CD4-positive, alpha-beta T cell treated with Interleukin-6 for 4 hours (primary cell): ENCODE measurements at regions not wholly inside any gene's neighbourhood (a gene's known extent, or its start where the extent isn't known, plus 50 kb on each side); places are given as distances from the start of the nearest gene placed in this dataset.
"Not testable (repeated sequence)": the region's sequence is repeated elsewhere in the genome, so short reads cannot be mapped to it uniquely, and the experiment has no call there.

Source experiments
- DNase-seq: peaks from one replicate; pipeline ENCODE4 v3.0.0-alpha.2; 2020; ENCODE audit warnings: mixed read lengths

DNA sequence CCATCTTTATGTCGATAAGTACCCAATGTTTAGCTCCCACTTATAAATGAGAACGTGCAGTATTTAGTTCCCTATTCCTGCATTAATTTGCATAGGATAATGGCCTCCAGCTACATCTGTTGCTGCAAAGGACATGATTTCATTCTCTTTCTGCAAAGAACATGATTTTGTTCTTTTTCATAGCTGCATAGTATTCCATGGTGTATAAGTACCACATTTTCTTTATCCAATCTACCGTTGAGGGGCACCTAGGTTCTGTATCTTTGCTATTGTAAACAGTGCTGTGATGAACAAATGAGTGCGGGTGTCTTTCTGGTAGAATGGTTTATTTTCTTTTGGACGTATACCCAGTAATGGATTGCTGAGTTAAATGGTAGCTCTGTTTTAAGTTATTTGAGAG lies 63.0 kb downstream of the HLX start:
- DNase-seq = no peak

DNA sequence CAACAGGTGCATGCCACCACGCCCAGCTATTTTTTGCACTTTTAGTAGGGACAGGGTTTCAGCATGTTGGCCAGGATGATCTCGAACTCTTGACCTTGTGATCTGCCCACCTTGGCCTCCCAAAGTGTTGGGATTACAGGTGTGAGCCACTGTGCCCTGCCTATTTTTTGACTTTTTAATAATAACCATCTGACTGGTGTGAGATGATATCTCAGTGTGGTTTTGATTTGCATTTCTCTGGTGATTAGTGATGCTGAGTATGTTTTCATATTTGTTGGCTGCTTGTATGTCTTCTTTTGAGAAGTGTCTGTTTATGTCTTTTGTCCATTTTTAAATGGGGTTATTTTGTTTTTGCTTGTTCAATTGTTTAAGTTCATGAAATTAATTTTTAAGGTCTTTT lies 63.7 kb downstream of the HLX start:
- not testable (repeated sequence) for DNase-seq

DNA sequence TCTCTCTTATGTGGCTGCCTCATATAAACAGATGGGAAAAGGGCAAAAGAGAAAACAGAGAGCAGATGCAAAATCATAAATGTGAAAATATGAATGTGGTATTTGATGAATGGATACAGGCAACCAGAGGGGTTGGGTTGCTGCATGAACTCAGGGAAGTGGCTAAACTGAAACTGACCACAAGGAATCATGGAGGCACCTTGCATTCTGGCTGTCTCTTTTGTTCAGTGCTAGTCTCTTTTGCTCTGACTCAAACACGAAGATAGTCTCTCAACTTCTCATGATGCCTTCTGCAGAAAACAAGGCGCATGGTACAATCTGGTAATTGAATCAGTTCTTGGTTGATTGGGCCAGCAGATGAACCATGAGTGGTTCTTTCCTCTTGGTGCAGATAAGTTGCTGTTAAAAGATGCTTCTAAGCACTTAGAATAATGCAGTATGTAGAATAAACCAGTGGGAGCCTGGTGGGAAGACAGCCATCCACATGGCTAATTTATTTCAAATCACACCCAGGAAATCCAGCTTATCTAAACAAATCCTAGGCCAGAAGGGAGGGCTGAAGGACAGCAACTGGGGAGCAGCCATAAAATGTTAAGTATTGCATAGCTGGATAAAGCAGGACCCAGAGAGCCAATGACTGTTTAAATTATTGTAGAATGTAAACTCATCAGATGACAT lies 64.2 kb downstream of the HLX start:
- DNase-seq = no peak

DNA sequence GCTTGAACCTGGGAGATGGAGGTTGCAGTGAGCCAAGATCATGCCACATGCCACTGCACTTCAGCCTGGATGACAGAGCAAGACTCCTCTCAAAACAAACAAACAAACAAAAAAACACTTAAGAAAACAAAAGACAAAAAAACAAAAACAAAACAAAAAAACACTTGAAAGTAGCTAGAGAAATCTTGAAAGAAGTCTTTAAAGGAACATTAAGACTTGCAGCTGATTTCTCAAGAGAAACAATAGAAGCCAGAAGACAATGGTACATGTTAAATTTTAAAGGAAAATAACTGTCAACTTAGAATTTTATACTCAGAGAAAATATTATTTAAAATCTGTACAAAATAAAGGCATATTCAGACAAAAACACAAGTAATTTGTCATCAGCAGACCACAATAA lies 71.3 kb downstream of the HLX start:
- DNase-seq = no peak

DNA sequence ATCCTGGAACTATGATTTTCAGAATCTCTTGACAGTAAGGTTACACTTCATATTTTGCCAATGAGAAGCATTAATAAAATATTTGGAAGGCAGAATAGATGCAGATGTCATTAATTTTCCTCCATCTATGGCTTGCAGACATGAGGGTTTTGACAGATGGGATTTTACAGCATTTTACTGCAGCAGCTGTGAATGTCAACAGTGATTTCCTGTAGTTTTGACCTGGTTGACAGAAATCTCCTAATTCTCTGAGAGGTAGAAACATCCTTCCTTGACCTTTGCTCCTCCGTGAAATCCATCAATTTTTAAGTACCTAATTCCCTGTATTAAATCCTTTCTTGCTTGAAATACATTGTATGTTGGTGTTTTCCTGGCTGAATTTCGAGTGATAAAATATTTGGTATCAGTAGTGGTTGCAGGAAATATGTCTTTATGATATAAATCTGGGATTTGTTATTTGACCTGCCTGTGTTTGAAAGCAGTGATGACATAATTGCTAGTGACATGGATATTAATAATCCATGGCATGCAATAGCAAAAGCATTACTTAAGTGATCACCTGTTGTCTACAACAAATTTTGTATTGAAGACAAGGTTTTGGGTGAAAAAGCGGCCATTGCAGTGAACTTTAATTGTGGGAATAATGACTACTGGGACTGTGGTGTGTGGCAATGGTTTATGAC lies 73.9 kb downstream of the HLX start:
- DNase-seq = no peak

DNA sequence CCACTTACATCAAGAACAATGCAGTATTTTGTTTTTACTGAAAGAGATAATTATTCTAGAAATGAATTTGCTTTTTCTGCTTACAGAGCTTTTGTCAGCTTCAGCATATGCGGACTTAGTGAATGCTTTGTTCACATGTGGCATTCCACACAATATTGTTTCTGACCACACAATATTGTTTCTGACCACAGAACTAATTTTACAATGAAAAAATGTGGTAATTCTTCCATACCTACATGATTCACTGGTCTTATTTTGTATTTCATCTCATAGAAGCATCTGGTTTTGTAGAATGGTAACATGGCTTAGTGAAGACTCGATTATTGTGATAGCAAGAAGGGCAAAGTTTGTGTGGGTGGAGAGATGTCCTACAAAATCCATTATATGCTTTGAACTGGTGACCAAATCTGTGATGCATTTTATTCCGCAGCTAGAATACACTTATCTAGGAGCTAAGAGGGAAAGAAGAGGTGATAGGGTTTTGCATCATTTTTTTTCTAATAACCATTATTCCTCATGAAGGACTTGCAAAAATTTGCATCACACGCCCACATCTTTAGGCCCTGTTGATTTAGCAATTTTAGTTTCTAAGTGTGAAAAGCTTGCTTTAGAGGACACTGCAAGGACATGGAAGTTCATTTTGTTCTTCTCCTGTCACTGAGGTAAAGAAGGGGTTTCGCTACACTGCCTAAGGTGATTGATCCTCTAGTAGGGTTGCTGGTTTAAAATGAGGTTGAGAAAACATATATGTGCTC lies 75.3 kb downstream of the HLX start:
- DNase-seq = no peak

DNA sequence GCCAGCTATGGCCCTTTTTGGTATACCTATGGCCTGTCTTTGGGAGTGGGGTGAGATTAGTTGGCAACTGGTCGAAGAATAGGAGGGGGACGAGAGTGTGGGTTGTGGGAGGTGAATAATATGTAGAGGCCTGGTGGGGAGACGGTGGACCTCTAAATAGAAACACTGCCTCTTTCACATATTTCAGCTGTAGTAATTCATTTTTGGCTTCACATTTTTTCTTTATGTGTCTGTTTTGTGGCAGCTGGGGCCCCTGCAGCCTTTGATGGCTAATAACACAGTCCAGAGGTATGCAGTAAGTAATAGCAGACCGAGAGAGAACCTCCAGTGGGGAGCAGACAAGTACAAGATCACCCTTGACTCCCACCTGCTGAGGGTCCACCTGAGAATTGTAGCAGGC lies 75.9 kb downstream of the HLX start:
- DNase-seq = no peak

DNA sequence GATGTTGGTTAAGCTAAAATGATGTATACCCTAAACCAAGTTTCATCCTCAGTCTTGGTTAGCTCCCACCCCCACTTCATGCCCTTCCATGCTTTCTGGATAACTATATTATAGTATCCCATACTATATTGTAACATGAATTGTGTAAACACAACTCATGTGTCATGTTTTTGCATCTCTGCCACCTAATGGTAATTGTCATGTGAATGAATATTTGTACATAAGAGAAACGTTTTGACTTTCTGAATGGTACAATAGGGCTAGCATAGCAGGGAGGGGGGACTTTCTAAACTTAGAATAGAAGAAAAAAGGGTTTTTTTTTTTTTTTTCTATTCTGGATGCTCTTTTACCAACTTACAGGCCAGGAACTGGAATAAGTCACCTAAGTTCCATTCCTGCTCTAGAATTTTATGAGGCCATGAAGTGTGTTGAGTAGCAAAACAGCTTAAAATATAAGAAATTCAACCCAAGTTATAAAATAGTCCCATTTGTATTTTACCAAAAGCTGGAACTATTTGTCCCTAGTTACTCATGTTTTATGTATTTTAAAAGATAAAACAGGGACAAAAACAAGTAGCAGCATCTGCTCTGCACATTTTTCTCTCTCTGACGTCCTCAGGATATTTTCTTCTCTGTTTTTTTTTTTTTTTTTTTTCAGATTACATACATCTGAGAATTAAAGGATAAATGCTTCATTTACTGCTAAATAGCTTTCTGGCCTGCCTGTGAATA lies 77.4 kb downstream of the HLX start:
- DNase-seq = no peak

DNA sequence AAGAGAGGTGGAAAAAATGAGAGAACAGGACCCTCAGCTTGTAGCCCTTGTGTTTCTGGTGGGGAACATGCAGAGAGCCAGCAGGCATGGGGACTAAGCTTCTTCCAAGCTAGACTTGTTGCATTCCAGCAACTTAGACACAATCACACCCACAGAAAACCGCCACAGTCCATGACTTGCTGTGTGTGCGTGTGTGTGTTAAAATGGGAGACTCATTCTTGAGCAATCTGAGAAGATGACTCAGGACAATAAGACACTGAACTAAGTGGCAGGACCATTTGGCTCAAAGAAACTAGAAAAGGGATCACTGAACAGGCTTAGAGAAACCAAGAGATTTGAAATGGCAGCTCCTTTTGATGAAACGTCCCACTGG lies 78.0 kb downstream of the HLX start:
- DNase-seq = no peak

DNA sequence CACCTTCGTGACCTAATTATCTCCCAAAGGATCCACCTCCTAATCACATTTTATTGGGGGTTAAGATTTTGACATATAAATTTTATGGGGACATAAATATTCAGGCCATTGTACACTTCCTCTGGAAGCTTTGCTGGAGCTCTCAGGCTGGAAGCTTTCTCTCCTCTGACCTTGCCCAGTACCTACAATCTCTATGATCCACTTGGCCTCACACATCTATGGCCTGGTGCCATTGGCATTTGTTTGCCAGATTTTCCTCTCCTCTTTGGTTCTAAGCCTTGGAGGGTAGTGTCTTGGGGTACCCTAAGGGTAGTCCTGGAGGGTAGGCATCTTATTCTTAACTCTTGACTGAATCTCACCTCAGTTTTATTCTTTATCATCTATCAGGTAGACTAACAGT lies 79.0 kb downstream of the HLX start:
- DNase-seq = no peak

DNA sequence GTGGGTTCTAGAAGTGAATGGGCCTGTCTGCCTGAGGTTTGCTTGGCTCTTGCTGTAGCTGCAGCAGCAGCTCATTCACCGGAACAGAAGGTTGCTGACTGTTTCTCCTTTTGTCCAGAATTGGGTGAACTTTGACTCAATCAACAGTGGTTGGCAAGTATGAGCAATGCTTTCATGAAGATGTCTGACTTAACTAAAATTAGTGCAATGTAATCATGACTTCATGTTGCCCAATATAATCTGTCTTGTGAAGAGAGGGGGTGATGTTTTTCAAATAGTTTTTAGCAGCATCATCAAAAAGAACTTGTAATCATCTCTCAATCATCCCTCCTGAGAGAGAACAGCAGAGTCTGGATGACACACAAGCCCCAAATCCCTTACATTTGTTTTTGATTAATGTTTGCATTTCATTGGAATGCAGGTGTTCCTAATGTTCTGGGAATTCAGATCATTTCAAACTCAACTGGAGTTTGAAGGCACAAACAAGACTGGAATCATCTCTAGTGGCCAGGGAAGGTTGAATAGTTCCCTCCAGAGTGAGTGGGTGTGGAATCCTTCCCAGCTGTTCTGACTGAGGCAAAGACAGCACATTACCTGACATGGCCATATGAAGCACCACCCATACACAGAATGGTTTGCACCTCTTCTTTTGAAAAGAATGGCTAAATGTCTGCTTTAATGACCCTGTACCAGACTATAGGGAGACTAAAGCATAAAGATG lies 82.9 kb downstream of the HLX start:
- DNase-seq = no peak

DNA sequence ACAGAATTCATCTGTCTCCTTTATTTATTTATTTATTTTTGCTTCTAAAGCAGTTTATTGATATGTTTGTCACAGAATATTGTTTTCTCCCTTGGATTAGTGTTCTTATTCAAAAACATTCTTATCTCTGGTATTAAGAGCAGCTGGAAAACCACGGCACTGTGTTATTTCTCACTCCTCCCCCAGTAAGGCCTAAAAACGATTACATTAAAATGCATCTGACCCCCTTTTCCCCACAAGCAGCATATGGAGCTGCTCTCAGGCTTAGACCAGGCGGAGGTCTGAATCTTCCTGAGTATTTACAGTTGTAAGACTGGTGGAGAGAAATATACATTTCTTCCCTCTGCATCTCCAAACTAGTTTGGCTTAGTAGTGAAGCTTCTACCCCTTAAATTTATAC lies 86.8 kb downstream of the HLX start:
- no peak for DNase-seq

DNA sequence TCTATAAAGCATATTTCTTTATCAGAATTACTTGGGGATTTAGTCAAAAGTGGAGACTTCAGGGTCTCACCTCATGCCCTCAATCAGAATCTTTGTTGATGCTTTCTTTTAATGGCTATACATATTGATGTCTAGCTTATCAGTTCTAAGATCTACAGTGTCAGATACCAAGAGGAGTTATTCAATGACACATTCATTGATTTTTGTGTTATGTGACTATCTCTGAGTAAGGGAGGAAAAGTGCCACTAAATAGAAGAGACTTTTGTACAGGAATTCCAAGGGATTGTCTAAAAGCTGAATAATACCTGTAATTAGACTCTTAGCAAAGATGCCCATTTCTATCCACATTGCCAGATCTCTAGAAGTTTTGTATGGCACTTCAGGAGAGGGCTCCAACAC lies 87.2 kb downstream of the HLX start:
- DNase-seq = no peak

DNA sequence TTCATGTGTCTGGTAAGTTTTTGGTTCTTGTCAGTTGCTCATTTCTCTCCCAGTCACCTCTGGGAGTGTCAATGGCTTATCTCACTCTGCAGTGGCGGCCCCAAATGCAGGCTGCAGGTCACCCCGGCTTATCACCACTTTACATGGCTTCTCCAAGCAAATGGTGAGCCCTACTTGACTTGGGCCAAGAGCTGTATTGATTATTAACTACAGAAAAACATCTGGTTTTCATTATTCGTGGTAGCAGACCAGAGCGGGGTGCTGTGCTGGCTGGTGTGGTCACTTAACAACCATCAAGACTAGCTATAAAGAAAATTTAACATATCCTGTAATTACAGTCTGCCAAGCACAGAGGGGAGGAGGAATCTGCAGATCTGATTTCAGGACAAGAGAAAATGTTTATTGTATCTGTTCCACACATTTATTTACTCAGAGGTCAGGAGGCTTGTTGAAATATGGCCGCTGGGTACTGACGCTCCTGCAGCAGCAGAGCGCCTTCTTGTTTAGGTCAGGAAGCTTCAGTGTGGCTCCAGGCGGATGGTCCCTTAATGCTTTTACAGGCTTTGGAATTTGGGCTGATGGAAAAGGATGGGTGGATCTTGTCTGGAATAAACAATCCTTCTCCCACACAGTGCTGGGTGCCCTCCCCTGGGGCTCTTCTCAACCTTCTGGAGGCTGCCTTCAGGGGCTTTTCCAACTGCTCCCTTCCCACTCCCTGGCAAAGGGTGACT lies 87.8 kb downstream of the HLX start:
- no peak for DNase-seq

DNA sequence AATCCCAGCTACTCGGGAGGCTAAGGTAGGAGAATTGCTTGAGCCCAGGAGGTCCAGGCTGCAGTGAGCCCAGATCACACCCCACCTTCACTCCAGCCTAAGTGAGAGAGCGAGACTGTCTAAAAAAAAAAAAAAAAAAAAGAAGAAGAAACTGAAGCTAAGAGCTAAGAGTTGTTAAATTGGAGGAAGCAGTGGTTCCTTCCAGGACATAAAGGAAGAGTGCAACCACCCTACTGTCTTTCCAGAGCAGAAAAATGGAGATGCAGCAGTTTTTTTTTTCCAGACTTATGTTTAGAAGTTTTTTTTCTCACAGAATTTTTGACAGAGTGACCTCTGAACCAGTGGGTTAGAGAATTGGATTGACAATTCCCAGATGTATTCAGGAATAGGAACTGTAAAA lies 88.7 kb downstream of the HLX start:
- DNase-seq = no peak

DNA sequence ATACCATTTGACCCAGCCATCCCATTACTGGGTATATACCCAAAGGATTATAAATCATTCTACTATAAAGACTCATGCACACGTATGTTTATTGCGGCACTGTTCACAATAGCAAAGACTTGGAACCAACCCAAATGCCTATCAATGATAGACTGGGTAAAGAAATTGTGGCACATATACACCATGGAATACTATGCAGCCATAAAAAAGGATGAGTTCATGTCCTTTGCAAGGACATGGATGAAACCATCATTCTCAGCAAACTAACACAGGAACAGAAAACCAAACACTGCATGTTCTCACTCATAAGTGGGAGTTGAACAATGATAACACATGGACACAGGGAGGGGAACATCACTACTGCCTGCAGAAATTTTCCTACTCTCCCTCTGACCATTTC lies 90.0 kb downstream of the HLX start:
- not testable (repeated sequence) for DNase-seq

DNA sequence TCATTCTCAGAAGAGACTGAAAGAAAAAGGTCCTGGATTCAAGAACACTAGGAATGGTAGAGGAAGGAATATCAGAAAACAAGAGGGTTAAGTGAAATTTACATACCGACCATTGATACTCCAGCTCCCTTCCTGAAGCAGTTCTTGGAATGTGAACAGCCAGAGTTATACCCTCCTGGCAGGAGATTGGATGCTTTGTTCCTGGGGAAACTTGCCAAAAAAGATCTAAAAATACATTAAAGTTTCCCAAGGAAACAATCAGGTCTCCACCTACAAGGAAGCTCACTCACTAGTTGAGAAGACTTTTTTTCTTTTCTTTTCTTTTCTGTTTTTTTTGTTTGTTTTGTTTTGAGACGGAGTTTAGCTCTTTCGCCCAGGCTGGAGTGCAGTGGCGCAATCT lies 91.1 kb downstream of the HLX start:
- no peak for DNase-seq

DNA sequence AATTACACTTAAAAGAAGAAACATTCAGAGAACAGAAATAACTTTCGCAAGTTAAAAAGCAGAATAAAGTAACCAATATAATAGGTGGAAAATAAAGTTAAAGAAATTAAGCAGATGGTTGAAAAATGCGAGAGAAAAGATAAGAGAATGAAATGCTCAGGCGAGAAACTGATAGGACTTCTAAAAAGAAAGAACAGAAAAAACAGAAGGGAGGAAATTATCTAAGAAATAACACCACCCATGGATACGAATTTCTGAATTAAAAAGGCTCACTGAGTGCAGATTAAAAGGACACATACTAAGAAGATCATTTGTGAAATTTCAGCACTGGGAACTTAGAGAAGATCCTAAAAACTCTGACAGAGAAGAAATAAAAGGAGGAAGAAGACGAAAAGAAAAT lies 92.0 kb downstream of the HLX start:
- no peak for DNase-seq

DNA sequence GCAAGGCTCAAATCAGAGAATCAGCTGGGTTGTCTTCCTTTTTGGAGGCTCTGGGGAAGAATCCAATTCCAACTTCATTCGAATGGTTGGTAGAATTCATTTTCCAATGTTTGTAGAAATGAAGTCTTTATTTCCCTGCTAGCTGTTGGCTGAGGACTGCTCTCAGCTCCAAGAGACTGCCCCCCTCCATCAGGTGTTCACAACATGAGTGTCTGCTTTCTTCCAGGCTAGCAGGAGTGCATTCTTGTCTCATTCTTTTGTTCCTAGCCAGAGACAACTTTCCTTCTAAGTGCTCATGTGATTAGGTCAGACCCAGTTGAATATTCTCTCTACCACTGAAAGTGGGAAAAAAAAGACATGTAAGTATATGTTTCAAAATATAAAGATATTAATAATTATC lies 95.2 kb downstream of the HLX start:
- no peak for DNase-seq

DNA sequence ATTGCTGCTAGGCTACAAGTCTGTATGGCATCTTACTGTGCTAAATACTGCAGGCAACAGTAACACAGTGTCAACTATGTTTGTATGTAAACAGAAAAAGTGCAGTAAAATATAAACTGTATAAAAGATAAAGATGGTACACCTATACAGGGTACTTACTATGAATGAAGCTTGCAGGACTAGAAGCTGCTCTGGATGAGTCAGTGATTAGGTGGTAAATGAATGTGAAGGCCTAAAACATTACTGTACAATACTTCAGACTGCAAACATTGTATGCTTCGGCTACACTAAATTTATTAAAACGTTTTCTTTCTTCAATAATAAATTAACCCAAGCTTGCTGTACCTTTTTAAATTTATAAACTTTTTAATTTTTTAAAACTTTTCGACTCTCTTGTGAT lies 97.1 kb downstream of the HLX start:
- no peak for DNase-seq

DNA sequence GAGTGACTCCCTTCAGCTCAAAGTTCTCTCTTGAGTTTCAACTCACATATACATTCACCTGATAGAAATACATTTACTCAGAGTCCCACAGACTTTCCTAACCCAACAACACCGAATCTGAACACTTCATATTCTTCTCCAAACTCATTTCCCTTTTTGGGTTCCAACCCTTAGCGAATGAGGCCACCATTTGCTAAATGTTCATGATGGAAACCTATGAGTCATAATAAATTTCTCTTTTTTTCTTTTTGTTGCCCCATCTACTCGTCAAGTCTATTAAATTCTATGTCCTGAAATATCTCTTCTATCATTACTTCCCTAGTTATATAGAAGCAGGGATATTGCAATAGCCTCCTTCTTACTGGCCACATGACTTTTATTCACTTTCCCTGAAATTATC lies 100.1 kb downstream of the HLX start:
- no peak for DNase-seq

DNA sequence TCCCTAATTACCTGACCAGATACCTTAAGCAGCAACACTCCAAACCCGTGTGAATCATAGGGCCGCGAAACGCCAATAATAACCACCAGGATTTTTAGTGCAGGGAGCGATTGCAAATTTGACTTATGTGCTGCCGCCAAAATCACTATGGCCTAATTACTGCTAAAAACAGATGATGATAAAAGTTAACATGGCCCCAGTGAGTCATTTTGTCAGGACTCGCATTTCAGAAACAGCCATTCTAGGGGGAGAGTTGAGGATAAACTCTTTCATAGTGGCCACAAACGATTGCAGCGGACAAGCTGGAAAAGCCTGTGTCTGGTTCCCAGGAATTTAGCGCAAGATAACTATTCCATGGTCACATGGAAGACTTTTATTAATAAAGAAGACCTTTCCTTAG lies 103.4 kb downstream of the HLX start:
- DNase-seq = no peak
